ENCODE measurements at regions not wholly inside any gene's neighbourhood (a gene's known extent, or its start where the extent isn't known, plus 50 kb on each side); places are given as distances from the start of the nearest gene placed in this dataset.

GRCh38 chr14:57022608-57023007 is 212.3 kb upstream of the OTX2 start:
- TF ChIP-seq SIN3A (IDR thresholded peaks at IDR 0.05; ENCODE audit: borderline replicate concordance, insufficient read depth, low read depth, low read length) (no peak), CTCF (IDR thresholded peaks at IDR 0.05) (no peak), TCF7L2 (IDR thresholded peaks at IDR 0.05; ENCODE audit: low read depth, low read length) (no peak), REST (IDR thresholded peaks at IDR 0.05; ENCODE audit: insufficient read depth in 1 of 2, low read depth in 2 of 2, low read length in 1 of 2) (no peak)
